Trophoblast cell (in vitro differentiated cells and primary cell): ENCODE measurements at regions not wholly inside any gene's neighbourhood (a gene's known extent, or its start where the extent isn't known, plus 50 kb on each side); places are given as distances from the start of the nearest gene placed in this dataset.

ENCODE experiments used
- DNase-seq, 2 donors: peaks; one replicate each; pipeline ENCODE4 v3.0.0-alpha.2; 2016
- H2AFZ ChIP-seq: 2 replicates; pipeline ENCODE4 v1.6.1; 2013; ENCODE audit warnings: low read length, moderate library complexity, mild to moderate bottlenecking; ENCODE audit not compliant: insufficient read depth, poor library complexity
- H2AK5ac ChIP-seq: 2 replicates; pipeline ENCODE4 v1.6.1; 2013; ENCODE audit warnings: mild to moderate bottlenecking, low read length
- H2BK120ac ChIP-seq: 2 replicates; pipeline ENCODE4 v1.6.1; 2013; ENCODE audit warnings: low read length, mild to moderate bottlenecking, moderate library complexity; ENCODE audit not compliant: insufficient read depth, poor library complexity
- H2BK12ac ChIP-seq: 2 replicates; pipeline ENCODE4 v1.6.1; 2013; ENCODE audit warnings: mild to moderate bottlenecking, low read length, moderate library complexity
- H2BK5ac ChIP-seq: 2 replicates; pipeline ENCODE4 v1.6.1; 2013; ENCODE audit warnings: low read length, low read depth, moderate library complexity, mild to moderate bottlenecking; ENCODE audit not compliant: poor library complexity
- H3K14ac ChIP-seq: 2 replicates; pipeline ENCODE4 v1.6.1; 2013; ENCODE audit warnings: mild to moderate bottlenecking, low read length
- H3K18ac ChIP-seq: 2 replicates; pipeline ENCODE4 v1.6.1; 2013; ENCODE audit warnings: mild to moderate bottlenecking, low read length
- H3K23ac ChIP-seq: 2 replicates; pipeline ENCODE4 v1.6.1; 2013; ENCODE audit warnings: low read length
- H3K27ac ChIP-seq: 2 replicates; pipeline ENCODE4 v1.5.1; 2013; ENCODE audit warnings: low read depth, mild to moderate bottlenecking, inconsistent platforms, low read length, moderate library complexity
- H3K27me3 ChIP-seq: 2 replicates; pipeline ENCODE4 v1.6.1; 2013; ENCODE audit warnings: inconsistent platforms, mild to moderate bottlenecking, low read length, moderate library complexity; ENCODE audit not compliant: insufficient read depth
- H3K36me3 ChIP-seq, 2 experiments: 1 replicate in 1 of 2; 2 replicates in 1 of 2; pipeline ENCODE4 v1.6.1; 2013; ENCODE audit warnings: low read length in 2 of 2, mild to moderate bottlenecking in 2 of 2, moderate library complexity in 1 of 2; ENCODE audit not compliant: insufficient read depth in 2 of 2, control insufficient read depth in 1 of 2
- H3K4ac ChIP-seq: 2 replicates; pipeline ENCODE4 v1.6.1; 2013; ENCODE audit warnings: low read depth, mild to moderate bottlenecking, low read length, moderate library complexity
- H3K4me1 ChIP-seq, 2 experiments: 1 replicate in 1 of 2; 2 replicates in 1 of 2; pipeline ENCODE4 v1.6.1; 2013; ENCODE audit warnings: low read length in 2 of 2, mild to moderate bottlenecking in 2 of 2, moderate library complexity in 1 of 2; ENCODE audit not compliant: insufficient read depth in 2 of 2, control insufficient read depth in 1 of 2
- H3K4me2 ChIP-seq: 2 replicates; pipeline ENCODE4 v1.6.1; 2013; ENCODE audit warnings: inconsistent platforms, mild to moderate bottlenecking, low read length, moderate library complexity
- H3K4me3 ChIP-seq: 2 replicates; pipeline ENCODE4 v1.5.1; 2013; ENCODE audit warnings: mild to moderate bottlenecking, low read depth, low read length, inconsistent platforms
- H3K79me1 ChIP-seq: one replicate; pipeline ENCODE4 v1.6.1; 2013; ENCODE audit warnings: low read length
- H3K79me2 ChIP-seq: 2 replicates; pipeline ENCODE4 v1.6.1; 2013; ENCODE audit warnings: low read length, mild to moderate bottlenecking; ENCODE audit not compliant: control insufficient read depth, insufficient read depth, poor library complexity
- H3K9ac ChIP-seq: 2 replicates; pipeline ENCODE4 v1.6.1; 2013; ENCODE audit warnings: mild to moderate bottlenecking, low read length
- H3K9me3 ChIP-seq: 2 replicates; pipeline ENCODE4 v1.6.1; 2013; ENCODE audit warnings: low read depth, mild to moderate bottlenecking, control low read depth, inconsistent platforms, low read length; ENCODE audit not compliant: insufficient read depth
- H4K12ac ChIP-seq: 2 replicates; pipeline ENCODE4 v1.6.1; 2013; ENCODE audit warnings: low read depth, mild to moderate bottlenecking, low read length, moderate library complexity
- H4K8ac ChIP-seq: 2 replicates; pipeline ENCODE4 v1.6.1; 2013; ENCODE audit warnings: low read depth, mild to moderate bottlenecking, low read length, moderate library complexity
- H4K91ac ChIP-seq: one replicate; pipeline ENCODE4 v1.6.1; 2013; ENCODE audit warnings: low read depth, mild to moderate bottlenecking, low read length, moderate library complexity
- WGBS: extraction: QIAGEN DNeasy Blood & Tissue Kit; methylation state at CpG from one replicate; pipeline ENCODE4 v1.1.7; 2013; ENCODE audit warnings: missing lambda C conversion rate; ENCODE audit not compliant: insufficient read length, insufficient coverage; ENCODE audit errors: extremely low coverage; 5-methylcytosine and 5-hydroxymethylcytosine counted together

DNA sequence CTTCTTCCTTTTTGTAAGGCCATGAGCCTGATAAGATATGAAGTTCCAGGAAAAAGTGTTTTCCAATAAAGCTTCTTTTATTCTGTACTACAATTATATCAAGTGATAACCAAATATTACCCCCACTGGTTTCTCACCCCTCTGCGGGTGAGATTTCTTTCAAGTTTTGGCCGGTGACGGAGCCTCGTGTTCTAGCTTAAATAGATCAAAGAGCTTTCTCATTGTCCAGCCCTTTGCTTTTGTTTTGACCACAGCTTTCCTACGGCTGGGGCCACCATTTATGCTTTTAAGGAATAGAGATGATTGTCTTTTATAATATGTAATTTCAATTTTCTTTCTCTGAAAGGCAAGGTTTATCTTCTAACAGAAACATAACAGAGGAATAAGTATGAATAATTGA lies 196.7 kb upstream of the MTPN start:
- H3K79me2 ChIP-seq, result no peaks in the 10 kb centered on the region
- H3K4me2 ChIP-seq, result no peak overlapping the region
- H3K14ac ChIP-seq, result no peak overlapping the region
- no peaks in the 10 kb centered on the region for H3K9me3 ChIP-seq
- no peak overlapping the region for H4K8ac ChIP-seq
- no peak overlapping the region for H3K4ac ChIP-seq
- H4K91ac ChIP-seq, result no peak overlapping the region
- no peak overlapping the region for H3K4me3 ChIP-seq
- no peaks in the 10 kb centered on the region for H3K27me3 ChIP-seq
- H3K36me3 ChIP-seq, result no peaks in the 10 kb centered on the region
- H2BK12ac ChIP-seq, result no peak overlapping the region
- H2BK120ac ChIP-seq, result no peak overlapping the region
- no peak overlapping the region for H3K23ac ChIP-seq
- no peak overlapping the region for H3K27ac ChIP-seq
- H2BK5ac ChIP-seq, result no peak overlapping the region
- H4K12ac ChIP-seq, result no peak overlapping the region
- DNase-seq, result no peak
- WGBS, result no CpG with 5 or more reads among the region's 5 CpGs
- H3K4me1 ChIP-seq, result no peaks in the 10 kb centered on the region
- H2AK5ac ChIP-seq, result no peak overlapping the region
- H3K18ac ChIP-seq, result no peak overlapping the region
- H2AFZ ChIP-seq, result no peak overlapping the region
- no peak overlapping the region for H3K9ac ChIP-seq
- no peaks in the 10 kb centered on the region for H3K79me1 ChIP-seq

GRCh38 chr7:136171233-136171632 lies 194.1 kb upstream of the MTPN start:
- no peaks in the 10 kb centered on the region for H3K36me3 ChIP-seq
- no peak overlapping the region for H3K18ac ChIP-seq
- H2AFZ ChIP-seq, result no peak overlapping the region
- H2BK120ac ChIP-seq, result no peak overlapping the region
- no peaks in the 10 kb centered on the region for H3K79me2 ChIP-seq
- H3K4me2 ChIP-seq, result no peak overlapping the region
- H3K9me3 ChIP-seq, result no peaks in the 10 kb centered on the region
- H3K4me3 ChIP-seq, result no peak overlapping the region
- no peak overlapping the region for H3K14ac ChIP-seq
- no peak overlapping the region for H3K23ac ChIP-seq
- no peak overlapping the region for H4K8ac ChIP-seq
- no peaks in the 10 kb centered on the region for H3K79me1 ChIP-seq
- H3K4ac ChIP-seq, result no peak overlapping the region
- no peak for DNase-seq
- H3K27ac ChIP-seq, result no peak overlapping the region
- no peak overlapping the region for H2BK5ac ChIP-seq
- no peak overlapping the region for H2AK5ac ChIP-seq
- no peaks in the 10 kb centered on the region for H3K4me1 ChIP-seq
- no peak overlapping the region for H4K12ac ChIP-seq
- no peaks in the 10 kb centered on the region for H3K27me3 ChIP-seq
- H4K91ac ChIP-seq, result no peak overlapping the region
- no peak overlapping the region for H2BK12ac ChIP-seq
- no peak overlapping the region for H3K9ac ChIP-seq

GRCh38 chr7:136168821-136169220 lies 191.7 kb upstream of the MTPN start:
- no peak overlapping the region for H3K4me3 ChIP-seq
- H3K27me3 ChIP-seq, result no peaks in the 10 kb centered on the region
- H3K23ac ChIP-seq, result no peak overlapping the region
- no peak overlapping the region for H2AFZ ChIP-seq
- no peak overlapping the region for H3K27ac ChIP-seq
- no peak overlapping the region for H3K4ac ChIP-seq
- no peak overlapping the region for H4K12ac ChIP-seq
- H3K36me3 ChIP-seq, result no peaks in the 10 kb centered on the region
- H2BK5ac ChIP-seq, result no peak overlapping the region
- no peaks in the 10 kb centered on the region for H3K79me1 ChIP-seq
- no peak overlapping the region for H3K4me2 ChIP-seq
- H2BK120ac ChIP-seq, result no peak overlapping the region
- H2AK5ac ChIP-seq, result no peak overlapping the region
- no peaks in the 10 kb centered on the region for H3K79me2 ChIP-seq
- H3K9ac ChIP-seq, result no peak overlapping the region
- WGBS, result no CpG with 5 or more reads among the region's 2 CpGs
- H2BK12ac ChIP-seq, result no peak overlapping the region
- H3K9me3 ChIP-seq, result no peaks in the 10 kb centered on the region
- H3K14ac ChIP-seq, result no peak overlapping the region
- H3K18ac ChIP-seq, result no peak overlapping the region
- no peak for DNase-seq
- H4K8ac ChIP-seq, result no peak overlapping the region
- no peak overlapping the region for H4K91ac ChIP-seq
- H3K4me1 ChIP-seq, result no peaks in the 10 kb centered on the region

DNA sequence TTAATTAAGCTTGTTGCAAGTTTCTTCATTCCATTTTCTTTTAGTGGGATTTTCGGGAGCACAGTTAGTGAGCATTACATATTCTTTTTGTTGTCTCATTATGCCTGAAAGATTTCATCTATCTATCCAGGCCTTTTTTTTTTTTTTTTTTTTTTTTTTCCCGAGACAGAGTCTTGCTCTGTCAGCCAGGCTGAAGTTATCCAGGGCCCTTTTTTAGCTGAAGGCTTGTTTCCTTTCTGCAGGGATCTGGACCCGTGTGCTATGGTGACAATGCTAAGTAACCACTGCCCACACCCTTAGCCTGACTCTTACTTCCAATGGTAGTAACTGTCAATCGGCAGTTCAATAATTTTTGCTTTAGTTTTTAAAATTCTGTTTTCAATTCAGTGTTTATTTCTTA lies 190.8 kb upstream of the MTPN start:
- no peak overlapping the region for H3K4ac ChIP-seq
- no peak overlapping the region for H2AFZ ChIP-seq
- no peaks in the 10 kb centered on the region for H3K79me1 ChIP-seq
- H3K36me3 ChIP-seq, result no peaks in the 10 kb centered on the region
- H2AK5ac ChIP-seq, result no peak overlapping the region
- H3K4me2 ChIP-seq, result no peak overlapping the region
- no CpG with 5 or more reads among the region's 4 CpGs for WGBS
- H2BK5ac ChIP-seq, result no peak overlapping the region
- H3K23ac ChIP-seq, result no peak overlapping the region
- no peak overlapping the region for H2BK120ac ChIP-seq
- no peaks in the 10 kb centered on the region for H3K9me3 ChIP-seq
- DNase-seq, result no peak
- no peak overlapping the region for H3K14ac ChIP-seq
- H3K9ac ChIP-seq, result no peak overlapping the region
- no peak overlapping the region for H4K8ac ChIP-seq
- no peak overlapping the region for H2BK12ac ChIP-seq
- no peaks in the 10 kb centered on the region for H3K27me3 ChIP-seq
- no peak overlapping the region for H4K91ac ChIP-seq
- no peak overlapping the region for H4K12ac ChIP-seq
- no peak overlapping the region for H3K27ac ChIP-seq
- no peaks in the 10 kb centered on the region for H3K4me1 ChIP-seq
- no peaks in the 10 kb centered on the region for H3K79me2 ChIP-seq
- no peak overlapping the region for H3K4me3 ChIP-seq
- no peak overlapping the region for H3K18ac ChIP-seq

GRCh38 chr7:136166521-136166920 lies 189.4 kb upstream of the MTPN start:
- Histone ChIP-seq H3K79me1 (no peaks in the 10 kb centered on the region), H3K23ac (no peak overlapping the region), H2BK120ac (no peak overlapping the region), H3K14ac (no peak overlapping the region), H4K91ac (no peak overlapping the region), H3K18ac (no peak overlapping the region), H2BK5ac (no peak overlapping the region), H2AK5ac (no peak overlapping the region), H3K27ac (no peak overlapping the region), H3K9me3 (no peaks in the 10 kb centered on the region), H3K9ac (no peak overlapping the region), H3K4me2 (no peak overlapping the region), H2BK12ac (no peak overlapping the region), H3K4me1 (no peaks in the 10 kb centered on the region), H3K27me3 (no peaks in the 10 kb centered on the region), H3K36me3 (no peaks in the 10 kb centered on the region), H4K8ac (no peak overlapping the region), H4K12ac (no peak overlapping the region), H3K4me3 (no peak overlapping the region), H2AFZ (no peak overlapping the region), H3K4ac (no peak overlapping the region), H3K79me2 (no peaks in the 10 kb centered on the region)
- no peak for DNase-seq
- no CpG with 5 or more reads among the region's 1 CpG for WGBS
